ENCODE measurements at regions not wholly inside any gene's neighbourhood (a gene's known extent, or its start where the extent isn't known, plus 50 kb on each side); places are given as distances from the start of the nearest gene placed in this dataset.

GRCh38 chr11:91536366-91536765 lies 688.3 kb upstream of the FAT3 start:
- Histone ChIP-seq H3K9me3 (replicated peaks; ENCODE audit: control insufficient read depth, insufficient read depth, low read length) (no peaks in the 10 kb centered on the region), H4K20me1 (replicated peaks; ENCODE audit: control insufficient read depth, extremely low read depth, insufficient read depth, low read length) (no peaks in the 10 kb centered on the region), H3K36me3 (ENCODE audit: control insufficient read depth in 2 of 2, extremely low read depth in 1 of 2, insufficient read depth in 2 of 2, low read length in 2 of 2) (no peaks in the 10 kb centered on the region), H3K27me3 (ENCODE audit: control insufficient read depth in 2 of 2, insufficient read depth in 2 of 2, low read length in 2 of 2) (no peaks in the 10 kb centered on the region), H3K79me2 (ENCODE audit: control insufficient read depth, insufficient read depth, low read length) (no peaks in the 10 kb centered on the region), H3K27ac (ENCODE audit: insufficient read depth, low read depth, low read length) (no peak overlapping the region), H3K9me1 (replicated peaks; ENCODE audit: control insufficient read depth, extremely low read depth, insufficient read depth, low read length) (no peaks in the 10 kb centered on the region), H3K4me3 (replicated peaks in 1 of 3; ENCODE audit: insufficient read depth in 1 of 3, low read depth in 1 of 3, low read length in 3 of 3) (no peak overlapping the region), H3K9ac (replicated peaks; ENCODE audit: extremely low read depth, insufficient read depth, low read length) (no peak overlapping the region), H2AFZ (ENCODE audit: low read depth, low read length) (no peak overlapping the region), H3K4me2 (ENCODE audit: insufficient read depth, low read length) (no peak overlapping the region), H3K4me1 (ENCODE audit: control insufficient read depth, extremely low read depth, insufficient read depth, low read length) (no peaks in the 10 kb centered on the region)
- intact Hi-C loops (cut with micrococcal nuclease) (no loop called here), dilution Hi-C loops (cut with MboI; ENCODE audit: extremely low pct_ligation_motif_present, low sequenced_read_pairs) (no loop called here)
- DNase-seq (ENCODE audit: low read depth, low spot score) (no peak), FAIRE-seq (no peak)
- ChIA-PET POLR2A (no interaction called here), CTCF (no interaction called here)
- TF ChIP-seq EZH2 (IDR thresholded peaks at IDR 0.05; ENCODE audit: borderline replicate concordance, low read depth, low read length, severe bottlenecking) (no peak), JUN (IDR thresholded peaks at IDR 0.05; ENCODE audit: borderline replicate concordance, insufficient read depth, insufficient read length, low read depth) (no peak), FOS (IDR thresholded peaks at IDR 0.05; ENCODE audit: borderline replicate concordance, insufficient read depth, low read length) (no peak), GATA2 (IDR thresholded peaks at IDR 0.05; ENCODE audit: insufficient read depth, insufficient read length, low read depth, low read length) (no peak), CTCF (IDR thresholded peaks at IDR 0.05; ENCODE audit: extremely low read depth in 1 of 2, insufficient read depth in 1 of 2, low read depth in 1 of 2, low read length in 2 of 2) (no peak), MAX (IDR thresholded peaks at IDR 0.05; ENCODE audit: insufficient read depth, insufficient read length) (no peak), POLR2A (IDR thresholded peaks at IDR 0.05; ENCODE audit: low read depth, low read length) (no peak), MYC (IDR thresholded peaks at IDR 0.05; ENCODE audit: low read depth, low read length) (no peak), POLR2AphosphoS5 (IDR thresholded peaks at IDR 0.05; ENCODE audit: insufficient read depth, low read depth, low read length) (no peak)
- BruUV-seq (replicated peaks): no TSS peak

Measured in endothelial cell of umbilical vein (primary cell).